KMS-11 (cell line): ENCODE measurements at regions not wholly inside any gene's neighbourhood (a gene's known extent, or its start where the extent isn't known, plus 50 kb on each side); places are given as distances from the start of the nearest gene placed in this dataset.

Source experiments
- H2AFZ ChIP-seq: fragments of 200-600 bp; sonication (generic); 2 replicates; pipeline ENCODE4 v1.6.1; 2016; ENCODE audit warnings: antibody characterized with exemption, mixed run types, low read depth
- H3K27ac ChIP-seq: fragments of 200-600 bp; sonication (generic); 2 replicates; pipeline ENCODE4 v1.6.1; 2016; ENCODE audit warnings: mild to moderate bottlenecking, mixed run types
- H3K27me3 ChIP-seq: fragments of 200-600 bp; sonication (generic); 2 replicates; pipeline ENCODE4 v1.6.1; 2017; ENCODE audit warnings: mild to moderate bottlenecking, low read depth, mixed run types, moderate library complexity; ENCODE audit not compliant: insufficient read depth
- H3K36me3 ChIP-seq: fragments of 200-600 bp; sonication (generic); 2 replicates; pipeline ENCODE4 v1.6.1; 2017; ENCODE audit warnings: mild to moderate bottlenecking, mixed run types; ENCODE audit not compliant: insufficient read depth
- H3K4me1 ChIP-seq: fragments of 200-600 bp; sonication (generic); 2 replicates; pipeline ENCODE4 v1.6.1; 2016; ENCODE audit warnings: mild to moderate bottlenecking, low read depth, mixed run types; ENCODE audit not compliant: poor library complexity, severe bottlenecking
- H3K4me2 ChIP-seq: fragments of 200-600 bp; sonication (generic); 2 replicates; pipeline ENCODE4 v1.7.0; 2016; ENCODE audit warnings: mild to moderate bottlenecking, mixed run types
- H3K4me3 ChIP-seq: fragments of 200-600 bp; sonication (generic); IDR thresholded peaks from 2 replicates; pipeline ENCODE4 v1.6.1; 2017; ENCODE audit warnings: low read depth, low read length, mixed read lengths; ENCODE audit not compliant: insufficient read depth
- H3K79me2 ChIP-seq: fragments of 200-600 bp; sonication (generic); 2 replicates; pipeline ENCODE4 v1.6.1; 2016; ENCODE audit warnings: low read depth, mixed run types; ENCODE audit not compliant: insufficient read depth
- H3K9ac ChIP-seq: fragments of 200-600 bp; sonication (generic); 2 replicates; pipeline ENCODE4 v1.6.1; 2016; ENCODE audit warnings: mild to moderate bottlenecking, mixed run types
- H4K20me1 ChIP-seq: fragments of 200-600 bp; sonication (generic); 2 replicates; pipeline ENCODE4 v1.6.1; 2016; ENCODE audit warnings: mild to moderate bottlenecking, mixed run types; ENCODE audit not compliant: insufficient read depth
- CTCF ChIP-seq: fragments of 200-600 bp; sonication (generic); conservative IDR thresholded peaks from 2 replicates; pipeline ENCODE4 v1.6.1; 2017; ENCODE audit warnings: low read depth, mild to moderate bottlenecking, antibody characterized with exemption, low read length, moderate library complexity, mixed read lengths

- H3K27ac ChIP-seq = no peak overlapping the region
- H3K79me2 ChIP-seq = no peaks in the 10 kb centered on the region
- no peaks in the 10 kb centered on the region for H3K36me3 ChIP-seq
- H3K9ac ChIP-seq = no peak overlapping the region
- H3K4me1 ChIP-seq = no peaks in the 10 kb centered on the region
- no peaks in the 10 kb centered on the region for H4K20me1 ChIP-seq
- no peak overlapping the region for H3K4me3 ChIP-seq
- no peaks in the 10 kb centered on the region for H3K27me3 ChIP-seq
- H3K4me2 ChIP-seq = no peak overlapping the region
- no peak for TF ChIP-seq CTCF
- no peak overlapping the region for H2AFZ ChIP-seq
These were observed 91.0 kb downstream of the UFM1 start for GRCh38 chr13:38440666-38441065.

GRCh38 chr13:38444904-38445303, 95.3 kb downstream of the UFM1 start:
- no peak overlapping the region for H3K9ac ChIP-seq
- no peak overlapping the region for H3K4me3 ChIP-seq
- H3K36me3 ChIP-seq = no peaks in the 10 kb centered on the region
- no peaks in the 10 kb centered on the region for H3K79me2 ChIP-seq
- no peak for TF ChIP-seq CTCF
- H3K27me3 ChIP-seq = no peaks in the 10 kb centered on the region
- H3K4me1 ChIP-seq = no peaks in the 10 kb centered on the region
- no peak overlapping the region for H2AFZ ChIP-seq
- no peak overlapping the region for H3K4me2 ChIP-seq
- no peak overlapping the region for H3K27ac ChIP-seq
- H4K20me1 ChIP-seq = no peaks in the 10 kb centered on the region

GRCh38 chr13:38452656-38453055, 103.0 kb downstream of the UFM1 start:
- Histone ChIP-seq H3K27ac (no peak overlapping the region), H3K79me2 (no peaks in the 10 kb centered on the region), H3K36me3 (no peaks in the 10 kb centered on the region), H3K27me3 (no peaks in the 10 kb centered on the region), H3K4me1 (no peaks in the 10 kb centered on the region), H4K20me1 (no peaks in the 10 kb centered on the region), H3K4me2 (no peak overlapping the region), H3K9ac (no peak overlapping the region), H2AFZ (no peak overlapping the region), H3K4me3 (no peak overlapping the region)
- no peak for TF ChIP-seq CTCF

- no peaks in the 10 kb centered on the region for H3K79me2 ChIP-seq
- no peak overlapping the region for H3K4me2 ChIP-seq
- H3K27ac ChIP-seq = no peak overlapping the region; the same call in 1 of the 2 replicates
- no peak for TF ChIP-seq CTCF
- peaks cover 14% of the 10 kb centered on the region for H3K4me1 ChIP-seq
- no peak overlapping the region for H3K9ac ChIP-seq
- no peaks in the 10 kb centered on the region for H3K27me3 ChIP-seq
- no peaks in the 10 kb centered on the region for H3K36me3 ChIP-seq
- no peaks in the 10 kb centered on the region for H4K20me1 ChIP-seq
- no peak overlapping the region for H3K4me3 ChIP-seq
- H2AFZ ChIP-seq = no peak overlapping the region
These were observed 113.0 kb downstream of the UFM1 start for GRCh38 chr13:38462605-38463004.
